SHP77 (cell line): ENCODE measurements at regions not wholly inside any gene's neighbourhood (a gene's known extent, or its start where the extent isn't known, plus 50 kb on each side); places are given as distances from the start of the nearest gene placed in this dataset.
"Not testable (repeated sequence)": the region's sequence is repeated elsewhere in the genome, so short reads cannot be mapped to it uniquely, and the experiment has no call there.

Experiments
- DNase-seq, 2 experiments: peaks; one replicate each; lab custom pipeline; 2025; lab: John Stamatoyannopoulos, UW

GRCh38 chr5:135094339-135095051 is 60.5 kb upstream of the PITX1 start:
- no peak for DNase-seq

GRCh38 chr5:135093483-135093882 is 59.5 kb upstream of the PITX1 start:
- DNase-seq = not testable (repeated sequence)

GRCh38 chr5:135092476-135092875 is 58.4 kb upstream of the PITX1 start:
- DNase-seq = no peak

- DNase-seq = no peak
Observed at GRCh38 chr5:135091286-135091685, 57.3 kb upstream of the PITX1 start.

- no peak for DNase-seq
Observed at GRCh38 chr5:135089912-135090311, 55.9 kb upstream of the PITX1 start.

GRCh38 chr5:135088911-135089310 is 54.9 kb upstream of the PITX1 start:
- no peak for DNase-seq

GRCh38 chr5:135087950-135088349 is 53.9 kb upstream of the PITX1 start:
- no peak for DNase-seq

- no peak for DNase-seq
Observed at GRCh38 chr5:135085936-135086725, 52.1 kb upstream of the PITX1 start.

- no peak for DNase-seq
Observed at GRCh38 chr5:135085133-135085935, 51.3 kb upstream of the PITX1 start.
